GM18511 (cell line): ENCODE measurements at regions not wholly inside any gene's neighbourhood (a gene's known extent, or its start where the extent isn't known, plus 50 kb on each side); places are given as distances from the start of the nearest gene placed in this dataset.

Experiments used
- ATAC-seq: cut with Tn5 transposase; IDR thresholded peaks from one replicate; pipeline ENCODE4 v1.9.1; 2021; ENCODE audit warnings: mild to moderate bottlenecking, moderate library complexity; ENCODE audit not compliant: unreplicated experiment

DNA sequence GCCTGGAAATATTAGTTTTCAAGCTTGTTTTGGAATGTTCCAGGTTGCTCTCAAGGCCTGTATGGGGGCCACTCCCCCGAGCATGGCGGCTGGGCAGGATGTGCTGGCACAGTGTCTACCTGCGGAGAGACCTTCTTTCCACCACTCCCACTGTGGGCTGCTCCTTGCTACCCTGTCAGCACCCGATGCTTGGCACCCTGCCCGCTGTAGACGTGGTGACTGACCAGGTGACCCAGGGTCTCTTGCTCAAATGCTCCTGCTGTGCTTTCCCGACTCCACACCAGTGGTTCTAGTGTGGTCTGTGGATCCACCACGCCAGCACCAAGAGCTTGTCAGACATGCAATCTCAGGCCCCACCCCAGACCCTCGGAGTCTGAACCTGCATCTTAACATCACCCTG, 213.3 kb downstream of the SH3BP4 start:
- no peak for ATAC-seq

DNA sequence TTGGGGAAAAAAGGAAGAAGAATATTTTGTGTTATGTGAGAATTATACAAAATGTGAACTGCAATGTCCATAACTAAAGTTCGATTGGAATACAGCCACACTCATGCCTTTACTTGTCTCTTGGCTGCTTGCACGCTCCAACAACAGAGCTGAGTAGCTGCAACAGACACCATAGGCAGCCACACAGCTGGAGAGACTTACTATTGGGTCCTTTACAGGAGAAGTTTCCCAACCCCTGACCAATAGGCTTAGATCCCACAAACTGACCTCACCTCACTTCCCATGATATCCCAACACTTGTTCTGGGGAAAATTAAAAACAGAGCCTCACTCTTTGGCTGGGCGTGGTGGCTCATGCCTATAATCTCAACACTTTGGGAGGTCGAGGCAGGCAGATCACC, 213.8 kb downstream of the SH3BP4 start:
- no peak for ATAC-seq

DNA sequence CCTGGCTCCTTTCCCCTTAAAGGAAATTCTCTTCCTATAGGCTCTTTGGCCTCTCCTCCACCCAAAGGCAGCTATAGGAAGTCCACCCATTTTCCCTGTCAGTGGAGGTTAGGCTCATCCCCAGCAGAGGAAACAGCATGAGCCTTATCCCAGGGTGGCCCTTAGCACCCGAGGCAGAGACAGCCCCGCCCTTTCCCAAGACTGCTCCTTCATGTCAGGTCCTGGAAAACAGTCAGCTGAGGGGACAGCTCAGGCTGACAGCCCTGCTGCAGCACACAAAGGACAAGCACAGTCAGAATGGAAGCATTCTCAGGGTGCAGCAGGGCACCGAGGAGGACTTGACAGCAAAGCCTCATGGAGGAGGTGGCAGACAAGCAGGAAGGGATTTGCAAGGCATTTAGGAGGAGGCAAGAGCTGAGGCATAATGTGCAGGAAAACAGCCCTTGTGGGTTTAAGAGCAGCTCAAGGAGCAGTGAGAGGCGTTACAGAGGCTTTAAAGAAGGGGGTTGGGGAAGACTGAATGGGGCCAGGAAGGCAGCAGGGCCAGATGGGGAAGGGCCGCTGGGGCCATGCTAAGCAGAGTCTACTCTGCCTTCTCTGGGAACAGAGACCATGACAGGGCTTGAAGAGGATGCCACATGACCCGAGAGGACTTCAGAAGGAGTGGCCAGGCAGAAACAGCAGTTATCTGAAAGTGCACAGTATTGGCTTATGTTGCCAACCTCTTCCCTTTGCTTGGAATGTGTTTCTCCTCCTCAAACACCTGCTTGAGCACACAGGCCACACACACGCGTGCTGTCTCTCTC, 216.6 kb downstream of the SH3BP4 start:
- ATAC-seq: no peak

DNA sequence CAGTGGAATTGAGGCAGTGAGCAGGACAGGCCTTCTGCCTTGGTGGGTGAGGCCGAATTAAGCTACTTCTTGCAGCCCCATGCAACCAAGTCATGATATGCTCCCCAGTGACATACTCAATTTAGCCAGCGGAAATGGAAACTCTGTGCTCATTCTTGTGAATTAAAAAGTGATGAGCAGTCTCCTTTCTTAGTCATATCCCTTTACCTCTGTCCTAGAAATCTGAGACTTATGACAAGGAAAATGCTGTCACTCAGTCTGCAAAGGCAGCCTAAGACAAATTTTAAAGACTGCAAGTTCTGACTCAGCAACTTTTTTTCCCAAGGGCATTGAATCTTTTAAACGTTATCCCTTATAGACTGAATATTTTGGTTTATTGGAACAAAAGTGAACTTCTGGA, 218.2 kb downstream of the SH3BP4 start:
- no peak for ATAC-seq

DNA sequence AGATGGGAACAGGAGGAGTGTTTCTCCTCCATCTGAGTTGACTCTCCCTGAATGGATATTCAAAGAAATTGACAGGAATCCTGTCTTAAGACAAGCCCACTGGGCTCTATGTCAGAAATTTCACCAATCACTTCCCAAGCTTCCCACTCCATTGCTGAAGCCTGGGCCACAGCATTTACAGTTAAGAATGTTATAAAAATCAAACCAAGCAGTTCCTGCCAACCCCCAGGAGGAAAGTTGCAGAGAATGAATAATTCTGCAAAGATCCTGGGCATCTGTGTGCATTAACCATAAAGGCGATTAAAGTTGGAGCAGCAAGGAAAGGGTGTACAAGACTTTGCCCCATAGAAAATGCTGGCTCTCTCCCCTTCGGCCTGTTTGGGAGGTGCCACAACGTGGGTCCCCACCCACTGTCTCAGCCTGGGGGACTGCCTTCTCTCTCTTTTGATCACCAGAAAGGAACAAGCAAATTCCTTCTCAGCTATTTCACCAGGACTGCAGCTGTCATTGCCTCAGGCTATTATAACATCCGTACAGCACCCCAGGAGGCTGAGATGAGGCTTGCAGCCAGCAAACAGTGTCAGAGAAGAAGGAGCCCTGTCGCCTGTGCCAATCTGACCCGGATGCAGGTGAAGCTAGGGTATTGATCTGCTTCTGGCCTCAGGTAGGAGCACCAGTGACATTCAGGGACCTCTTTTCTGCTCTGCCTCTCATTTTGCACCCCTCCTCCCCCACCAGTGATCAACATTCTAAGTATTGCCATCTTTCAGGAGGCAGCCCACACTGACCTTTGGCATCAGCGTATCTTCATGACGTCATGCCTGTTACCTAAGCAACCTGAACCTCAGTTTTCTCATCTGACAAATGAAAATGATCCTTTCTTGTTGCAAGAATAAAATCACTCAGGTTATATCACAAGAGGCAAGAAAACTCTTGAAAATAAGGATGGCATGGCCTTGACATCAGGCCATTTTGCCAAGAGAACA, 219.0 kb downstream of the SH3BP4 start:
- no peak for ATAC-seq

DNA sequence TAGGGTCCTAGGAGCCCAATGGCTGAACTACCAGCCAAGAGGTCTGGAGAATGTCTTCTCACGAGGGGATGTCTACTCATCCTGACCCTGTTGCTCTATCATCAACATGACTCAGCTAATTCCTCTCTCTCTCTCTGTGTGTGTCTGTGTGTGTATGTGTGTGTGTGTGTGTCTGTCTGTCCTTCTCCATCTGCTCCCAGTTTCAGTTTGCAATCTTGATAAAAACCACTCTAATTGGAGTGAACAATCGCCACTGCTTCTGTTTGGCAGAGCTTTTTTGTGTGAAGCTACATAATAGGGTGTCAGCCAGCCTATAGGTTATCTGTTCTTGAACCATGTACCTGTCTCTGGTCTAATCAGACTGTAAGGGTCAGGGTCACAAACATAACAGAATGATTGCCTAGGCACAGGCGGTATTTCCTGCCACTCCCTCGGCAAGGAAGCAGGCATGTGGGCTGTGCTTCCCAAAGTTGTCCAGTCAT, 219.8 kb downstream of the SH3BP4 start:
- ATAC-seq: no peak

DNA sequence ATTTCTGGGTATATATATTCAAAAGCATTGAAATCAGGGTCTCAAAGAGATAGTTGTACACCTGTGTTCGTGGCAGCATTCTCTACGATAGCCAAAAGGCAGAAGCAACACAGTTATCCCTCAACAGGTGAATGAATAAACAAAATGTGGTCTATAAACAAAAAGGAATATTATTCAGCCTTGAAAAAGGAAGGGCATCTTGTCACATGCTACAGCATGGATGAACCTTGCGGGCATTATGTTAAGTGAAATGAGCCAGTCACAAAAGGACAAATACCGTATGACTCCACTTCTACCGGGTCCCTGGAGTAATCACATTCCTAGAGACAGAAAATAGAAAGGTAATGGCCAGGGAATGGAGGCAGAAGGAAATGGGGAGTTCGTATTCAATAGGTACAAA, 228.8 kb downstream of the SH3BP4 start:
- ATAC-seq: no peak

DNA sequence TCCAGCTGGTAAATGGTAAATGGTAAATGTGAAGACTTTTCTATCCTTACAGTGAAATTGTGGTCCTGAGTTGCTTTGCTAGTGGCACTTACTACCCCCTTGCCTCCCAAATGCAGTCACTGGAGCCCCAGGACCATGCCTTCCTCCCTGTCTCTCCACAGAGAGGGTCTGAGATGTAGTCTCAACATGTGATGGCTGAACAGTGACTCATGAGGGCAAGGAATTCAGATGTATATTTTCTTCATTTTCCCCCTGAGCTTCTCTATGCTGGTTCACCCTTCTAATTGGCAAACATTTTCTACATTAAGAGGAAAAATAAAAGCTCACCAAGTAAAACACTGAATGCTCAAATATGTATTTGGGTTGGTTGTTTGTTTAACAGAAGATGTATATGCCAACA, 232.0 kb downstream of the SH3BP4 start:
- no peak for ATAC-seq

DNA sequence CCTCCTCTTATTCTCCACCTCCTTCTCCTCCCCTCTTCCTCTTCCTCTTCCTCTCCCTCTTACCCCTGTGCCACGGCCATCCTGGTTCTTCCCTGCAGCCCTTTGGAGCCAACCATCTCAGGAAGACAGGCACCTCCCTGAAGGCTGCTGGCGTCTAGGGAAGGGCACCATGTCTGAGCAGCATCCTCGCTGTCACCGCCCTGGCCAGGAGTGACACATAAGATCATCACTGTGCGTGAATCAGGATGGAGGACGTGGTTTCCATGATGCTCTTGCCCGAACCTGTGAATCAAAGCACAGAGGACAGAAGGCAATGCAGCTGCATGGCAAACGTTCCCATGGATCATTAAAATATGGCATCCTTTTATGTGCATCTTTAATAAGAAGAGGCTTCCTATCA, 236.0 kb downstream of the SH3BP4 start:
- ATAC-seq: no peak

DNA sequence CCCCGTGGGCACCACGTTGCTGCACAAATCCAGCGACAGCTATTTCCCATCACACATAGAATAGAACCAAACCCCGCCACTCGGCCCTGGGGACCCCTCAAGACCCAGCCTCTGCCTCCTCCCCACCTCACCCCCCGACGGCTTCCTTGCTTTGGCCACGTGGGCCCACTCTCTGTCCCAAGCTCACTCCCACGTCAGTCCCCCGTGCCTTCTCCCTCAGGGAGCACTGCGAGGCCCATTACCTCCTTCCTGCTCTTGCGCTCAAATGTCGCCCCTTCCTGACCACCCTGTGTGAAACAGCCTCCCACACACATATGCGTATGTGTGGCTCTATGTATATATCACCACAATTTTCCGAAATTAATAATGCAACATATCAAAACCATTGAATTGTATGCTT, 239.7 kb downstream of the SH3BP4 start:
- ATAC-seq: no peak

DNA sequence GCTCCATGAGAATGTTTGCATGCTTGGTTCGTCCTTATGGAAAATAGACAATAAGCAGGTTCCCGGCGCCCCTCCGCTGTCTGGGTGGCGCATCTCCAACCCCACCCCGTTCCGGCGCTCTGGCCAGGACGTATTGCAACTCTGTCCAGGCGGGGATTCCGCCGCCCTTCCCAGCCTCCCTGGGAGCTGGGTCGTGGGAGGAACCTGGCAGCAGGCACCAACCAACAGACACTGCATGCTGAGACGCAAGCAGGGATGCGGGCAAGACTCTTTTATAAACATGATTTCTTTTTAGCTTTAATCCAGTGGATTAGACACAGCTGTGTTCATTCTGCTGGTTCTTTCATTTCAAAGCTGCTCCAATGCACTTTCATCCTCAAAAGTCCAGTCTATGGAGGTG, 240.2 kb downstream of the SH3BP4 start:
- ATAC-seq: no peak

DNA sequence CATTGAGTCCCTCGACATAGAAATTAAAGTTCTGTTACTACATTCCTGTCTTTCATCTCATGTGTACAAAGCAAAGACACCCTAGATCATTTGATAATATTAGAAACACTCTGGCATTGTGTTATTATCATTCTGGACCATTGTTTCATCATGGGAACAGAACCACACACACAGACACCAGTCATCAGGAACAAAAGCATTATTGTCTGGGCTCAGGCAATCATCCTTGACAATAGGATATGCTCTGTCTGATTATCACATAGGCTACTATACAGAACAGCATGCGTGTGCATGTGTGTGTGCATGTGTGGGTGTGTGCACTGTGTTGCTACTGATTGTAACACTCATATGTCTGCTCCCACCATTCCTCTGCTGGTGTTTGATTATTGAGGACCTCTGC, 242.5 kb downstream of the SH3BP4 start:
- ATAC-seq: no peak

DNA sequence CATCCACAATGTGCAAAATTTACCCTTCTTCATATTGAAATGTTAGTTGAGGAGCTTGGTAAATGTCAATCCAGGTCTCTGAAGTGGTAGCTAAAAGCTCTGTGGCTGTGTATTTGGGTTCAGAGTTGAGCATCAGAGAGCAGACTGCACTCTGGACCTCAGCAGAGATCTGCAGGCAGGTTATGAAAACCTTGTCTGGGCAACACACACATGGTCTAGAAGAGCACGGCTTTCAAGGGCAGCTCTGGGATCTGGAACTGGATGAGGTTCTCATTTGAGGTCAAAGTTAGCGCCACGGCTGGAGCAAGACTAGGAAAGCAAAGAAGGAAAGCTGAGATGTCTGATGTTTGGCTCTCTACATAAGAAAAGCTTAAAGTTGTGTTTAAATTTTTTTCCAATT, 243.0 kb downstream of the SH3BP4 start:
- no peak for ATAC-seq

DNA sequence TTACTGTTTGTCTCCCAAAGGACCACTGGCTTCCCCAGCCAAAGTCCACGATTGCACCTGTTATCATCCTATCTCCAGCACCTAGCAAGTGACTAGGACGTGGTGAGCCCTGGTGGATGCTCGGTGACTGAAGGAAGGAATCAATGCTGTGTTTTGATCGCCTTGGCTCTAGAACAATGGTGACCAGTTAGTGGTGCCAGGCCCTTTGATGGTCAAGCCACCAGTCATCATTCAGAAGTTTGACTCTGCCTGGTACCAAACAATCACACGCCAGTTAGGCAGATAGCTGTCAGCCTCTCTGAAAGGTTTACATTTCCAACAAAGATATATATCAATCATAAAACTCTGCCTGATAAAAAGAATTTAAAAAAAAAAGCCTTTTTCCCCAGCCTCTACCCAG, 244.1 kb downstream of the SH3BP4 start:
- ATAC-seq: no peak

DNA sequence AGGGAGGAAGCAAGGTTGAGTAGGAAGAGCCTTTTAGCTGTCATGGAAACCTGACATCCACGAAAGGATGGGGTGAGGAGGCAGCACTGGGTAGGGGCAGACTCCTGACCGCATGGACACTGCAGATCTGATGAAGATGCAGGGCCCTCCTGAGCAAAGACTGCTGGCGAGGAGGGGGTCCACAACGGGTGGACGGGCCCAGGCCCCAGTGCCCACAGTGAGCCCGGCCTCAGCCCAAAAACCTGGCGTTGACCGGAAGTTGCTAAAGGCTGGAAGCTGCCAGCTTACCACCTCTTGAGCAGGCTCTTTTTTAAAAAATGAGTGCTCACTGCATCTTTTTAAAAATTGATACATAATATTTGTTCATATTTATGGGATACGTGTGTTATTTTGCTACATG, 247.3 kb downstream of the SH3BP4 start:
- ATAC-seq: no peak

DNA sequence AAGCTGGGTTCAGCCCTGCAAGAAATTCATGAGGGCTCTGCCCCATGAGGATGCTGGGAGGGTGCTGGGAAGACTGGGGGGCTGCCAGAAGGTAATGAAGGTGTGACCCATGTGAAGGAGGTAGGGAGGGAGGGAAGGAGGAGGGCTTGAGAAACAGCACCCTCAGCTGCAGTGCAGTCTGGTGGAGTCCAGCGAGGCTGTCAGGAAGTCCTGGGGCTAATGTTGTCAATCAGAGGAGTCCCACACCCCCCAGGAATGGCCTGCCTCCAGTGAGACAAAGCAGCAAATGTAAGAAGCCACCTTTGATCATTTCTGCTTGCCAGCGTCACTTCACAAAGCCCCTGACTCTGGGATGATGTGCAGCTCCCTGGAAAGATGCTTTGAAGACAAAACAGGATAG, 248.4 kb downstream of the SH3BP4 start:
- no peak for ATAC-seq

DNA sequence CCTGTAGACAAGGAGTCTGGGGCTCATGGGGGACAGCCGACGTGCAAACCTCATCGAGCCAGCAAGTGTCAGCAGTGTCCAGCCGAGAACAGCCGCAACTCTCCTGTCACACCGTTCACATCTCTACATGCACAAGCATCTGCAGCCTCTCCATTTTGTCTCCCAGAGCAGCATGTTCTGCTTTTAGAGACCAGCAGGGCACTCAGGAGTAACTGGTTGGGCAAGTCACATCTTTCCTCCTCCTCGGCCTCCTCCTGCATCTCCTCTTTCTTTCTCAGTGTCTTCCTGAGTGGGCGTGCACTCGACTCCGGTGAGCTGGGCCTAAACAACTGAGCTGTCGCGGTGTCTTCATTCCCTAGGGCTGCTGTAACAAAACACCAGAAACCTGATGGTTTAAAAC, 249.9 kb downstream of the SH3BP4 start:
- ATAC-seq: no peak

DNA sequence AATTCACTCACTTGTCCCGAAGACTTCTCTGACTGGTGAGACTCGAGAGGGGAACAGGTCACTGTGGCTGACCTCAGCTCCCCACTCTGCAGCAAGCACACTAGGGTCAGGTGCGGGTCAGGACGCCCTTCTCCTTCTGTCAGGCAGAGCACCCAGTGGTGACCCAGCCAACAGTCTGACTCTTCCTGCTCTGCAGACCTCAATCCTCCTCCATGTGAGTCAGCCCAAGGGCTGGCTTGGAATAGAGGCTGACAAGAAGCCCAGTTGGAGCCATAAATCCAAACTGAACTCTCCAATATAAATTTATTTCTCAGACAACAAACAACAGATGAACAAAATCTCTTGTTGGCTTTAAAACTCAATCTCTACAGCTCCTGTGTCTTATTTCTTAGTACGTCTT, 253.1 kb downstream of the SH3BP4 start:
- no peak for ATAC-seq

DNA sequence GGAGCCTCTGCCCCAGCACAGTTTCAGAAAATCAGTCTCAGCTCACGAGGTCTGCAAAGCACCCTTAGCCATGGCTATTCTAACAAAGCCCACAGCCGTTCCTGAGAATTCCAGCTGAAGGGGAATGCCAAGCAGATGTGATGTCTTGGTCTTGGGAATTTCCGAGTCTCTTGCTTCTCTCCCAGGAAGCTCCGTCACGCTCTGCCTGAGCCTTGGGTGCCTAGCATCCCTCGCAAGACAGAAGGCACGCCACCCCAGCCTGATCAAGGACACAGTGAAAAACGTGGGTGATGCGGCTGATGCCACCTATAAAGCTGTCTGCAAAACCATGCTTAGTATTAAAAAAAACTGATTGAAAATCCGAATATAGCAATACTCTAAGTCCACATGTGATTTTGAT, 254.6 kb downstream of the SH3BP4 start:
- no peak for ATAC-seq

DNA sequence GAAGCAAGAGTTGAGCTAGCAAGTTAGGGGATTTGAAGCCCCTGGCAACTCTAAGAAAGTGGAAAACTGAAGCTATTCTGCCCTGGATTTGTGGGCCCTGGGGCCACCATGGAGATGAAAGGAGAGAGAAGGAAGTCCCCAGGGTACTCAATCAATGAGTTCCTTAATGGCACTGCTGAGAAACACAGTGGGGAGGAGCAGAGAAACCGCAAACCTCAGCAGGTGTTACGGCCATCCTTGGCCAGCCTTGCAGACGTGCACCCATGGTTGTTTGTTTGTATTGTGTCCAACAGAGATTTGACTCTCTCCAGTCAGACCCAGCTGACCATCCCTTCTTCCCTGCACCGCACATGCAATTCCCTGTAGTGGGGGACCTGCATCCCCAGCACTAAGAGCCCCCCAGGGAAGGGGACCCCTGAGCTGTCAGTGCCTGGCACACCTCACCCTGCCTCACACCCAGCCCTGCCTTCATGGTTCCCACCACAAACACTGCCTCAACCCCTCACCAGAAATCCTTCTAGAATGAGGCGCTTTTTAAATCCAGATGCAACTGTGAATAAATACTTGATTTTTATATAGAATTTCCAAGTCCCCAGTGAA, 255.3 kb downstream of the SH3BP4 start:
- ATAC-seq: peak; percentile 89

DNA sequence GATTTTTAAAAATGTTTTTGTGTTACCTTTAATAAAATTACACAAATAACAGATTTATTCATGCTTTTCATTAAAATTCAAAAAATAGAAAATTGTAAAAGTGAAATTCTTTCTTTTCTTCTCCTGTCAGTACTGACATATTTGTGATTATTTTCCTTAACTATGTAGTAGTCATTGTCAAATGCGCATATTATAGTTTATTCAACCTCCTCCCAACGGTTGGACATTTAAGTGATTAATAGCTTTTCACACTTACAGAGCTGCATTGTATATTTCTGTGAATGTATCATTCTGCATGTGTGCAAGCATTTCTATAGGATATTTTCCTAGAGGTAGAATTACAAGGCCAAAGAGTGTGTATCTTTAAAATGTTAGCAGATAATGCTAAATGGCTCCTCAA, 259.2 kb downstream of the SH3BP4 start:
- no peak for ATAC-seq
